H9 (cell line): ENCODE measurements at regions not wholly inside any gene's neighbourhood (a gene's known extent, or its start where the extent isn't known, plus 50 kb on each side); places are given as distances from the start of the nearest gene placed in this dataset.

Experiments
- DNase-seq: peaks from one replicate; pipeline ENCODE4 v3.0.0-alpha.2; 2017
- H2AFZ ChIP-seq: one replicate; pipeline ENCODE4 v1.6.1; 2013; ENCODE audit warnings: mild to moderate bottlenecking, low read length, control low read depth, moderate library complexity
- H2AK5ac ChIP-seq: 2 replicates; pipeline ENCODE4 v1.6.1; 2013; ENCODE audit warnings: low read length, control low read depth, mixed read lengths; ENCODE audit not compliant: insufficient read length
- H2BK120ac ChIP-seq: one replicate; pipeline ENCODE4 v1.6.1; 2013; ENCODE audit warnings: low read depth, mild to moderate bottlenecking, low read length, control low read depth, inconsistent platforms; ENCODE audit not compliant: poor library complexity, severe bottlenecking
- H2BK12ac ChIP-seq: 2 replicates; pipeline ENCODE4 v1.6.1; 2013; ENCODE audit warnings: low read length, control low read depth, mixed read lengths, low read depth; ENCODE audit not compliant: insufficient read length
- H2BK15ac ChIP-seq: 2 replicates; pipeline ENCODE4 v1.6.1; 2013; ENCODE audit warnings: low read depth, low read length, control low read depth
- H2BK20ac ChIP-seq: one replicate; pipeline ENCODE4 v1.6.1; 2013; ENCODE audit warnings: low read depth, mild to moderate bottlenecking, low read length, control low read depth, inconsistent platforms; ENCODE audit not compliant: poor library complexity, severe bottlenecking
- H2BK5ac ChIP-seq: 2 replicates; pipeline ENCODE4 v1.6.1; 2013; ENCODE audit warnings: low read length, control low read depth, mixed read lengths; ENCODE audit not compliant: insufficient read length
- H3K14ac ChIP-seq: 2 replicates; pipeline ENCODE4 v1.6.1; 2013; ENCODE audit warnings: low read length, control low read depth; ENCODE audit not compliant: insufficient read depth
- H3K18ac ChIP-seq: 2 replicates; pipeline ENCODE4 v1.6.1; 2013; ENCODE audit warnings: low read depth, mild to moderate bottlenecking, mixed read lengths, low read length, control low read depth; ENCODE audit not compliant: insufficient read length
- H3K23ac ChIP-seq: 2 replicates; pipeline ENCODE4 v1.6.1; 2013; ENCODE audit warnings: low read length, control low read depth, mixed read lengths, low read depth; ENCODE audit not compliant: insufficient read length
- H3K23me2 ChIP-seq: 2 replicates; pipeline ENCODE4 v1.6.1; 2013; ENCODE audit warnings: low read depth, mild to moderate bottlenecking, mixed read lengths, low read length, control low read depth; ENCODE audit not compliant: insufficient read length, poor library complexity, severe bottlenecking
- H3K27ac ChIP-seq: 2 replicates; pipeline ENCODE4 v1.5.1; 2013; ENCODE audit warnings: low read length, control low read depth, mixed read lengths, low read depth; ENCODE audit not compliant: insufficient read length
- H3K27me3 ChIP-seq: 2 replicates; pipeline ENCODE4 v1.6.1; 2013; ENCODE audit warnings: low read length, control low read depth, inconsistent platforms; ENCODE audit not compliant: insufficient read depth
- H3K4ac ChIP-seq: 2 replicates; pipeline ENCODE4 v1.6.1; 2013; ENCODE audit warnings: low read depth, mild to moderate bottlenecking, control low read depth, inconsistent platforms, low read length, moderate library complexity
- H3K4me1 ChIP-seq: 2 replicates; pipeline ENCODE4 v1.6.1; 2013; ENCODE audit warnings: low read length, control low read depth, inconsistent platforms; ENCODE audit not compliant: insufficient read depth
- H3K4me2 ChIP-seq: 2 replicates; pipeline ENCODE4 v1.6.1; 2013; ENCODE audit warnings: low read length, control low read depth, mixed read lengths; ENCODE audit not compliant: insufficient read length, insufficient read depth
- H3K56ac ChIP-seq: 2 replicates; pipeline ENCODE4 v1.6.1; 2013; ENCODE audit warnings: low read depth, mild to moderate bottlenecking, mixed read lengths, low read length, control low read depth; ENCODE audit not compliant: insufficient read length
- H3K79me1 ChIP-seq: 2 replicates; pipeline ENCODE4 v1.6.1; 2013; ENCODE audit warnings: low read depth, mild to moderate bottlenecking, moderate library complexity, low read length, control low read depth, inconsistent platforms; ENCODE audit not compliant: insufficient read depth, poor library complexity, severe bottlenecking
- H3K79me2 ChIP-seq: 2 replicates; pipeline ENCODE4 v1.6.1; 2013; ENCODE audit warnings: low read length, control low read depth, inconsistent platforms; ENCODE audit not compliant: insufficient read depth
- H3K9ac ChIP-seq: 2 replicates; pipeline ENCODE4 v1.6.1; 2013; ENCODE audit warnings: low read length, control low read depth, mixed read lengths; ENCODE audit not compliant: insufficient read length; ENCODE audit errors: extremely low read depth
- H3K9me3 ChIP-seq: one replicate; pipeline ENCODE4 v1.6.1; 2013; ENCODE audit warnings: low read depth, low read length, inconsistent platforms; ENCODE audit not compliant: control insufficient read depth
- H3T11ph ChIP-seq: one replicate; pipeline ENCODE4 v1.6.1; 2013; ENCODE audit warnings: mild to moderate bottlenecking, low read length, control low read depth, inconsistent platforms
- H4K20me1 ChIP-seq: one replicate; pipeline ENCODE4 v1.6.1; 2013; ENCODE audit not compliant: control insufficient read depth, insufficient read length, insufficient read depth
- H4K5ac ChIP-seq: 2 replicates; pipeline ENCODE4 v1.6.1; 2013; ENCODE audit warnings: low read depth, mild to moderate bottlenecking, mixed read lengths, low read length, control low read depth; ENCODE audit not compliant: insufficient read length
- H4K8ac ChIP-seq: replicated peaks from 2 replicates; pipeline ENCODE4 v1.6.1; 2013; ENCODE audit warnings: low read length, control low read depth, mixed read lengths, low read depth; ENCODE audit not compliant: insufficient read length
- H4K91ac ChIP-seq: 2 replicates; pipeline ENCODE4 v1.6.1; 2013; ENCODE audit warnings: low read depth, mild to moderate bottlenecking, moderate library complexity, mixed read lengths, low read length, control low read depth; ENCODE audit not compliant: insufficient read length
- H3K27ac Mint-ChIP-seq, 3 experiments: 2 replicates in 2 of 3; 3 replicates in 1 of 3; pipeline ENCODE4 v1.8.0; 2020 to 2021; ENCODE audit warnings: mixed read lengths in 3 of 3, mild to moderate bottlenecking in 1 of 3, moderate library complexity in 1 of 3
- H3K27me3 Mint-ChIP-seq: 2 replicates; pipeline ENCODE4 v1.8.0; 2021; ENCODE audit warnings: low read depth, mild to moderate bottlenecking, moderate library complexity, mixed read lengths
- H3K36me3 Mint-ChIP-seq, 3 experiments: 2 replicates in 2 of 3; 3 replicates in 1 of 3; pipeline ENCODE4 v1.8.0; 2020 to 2021; ENCODE audit warnings: low read depth in 3 of 3, mixed read lengths in 3 of 3; ENCODE audit not compliant: insufficient read depth in 1 of 3
- H3K4me1 Mint-ChIP-seq, 2 experiments: 2 replicates each; pipeline ENCODE4 v1.8.0; 2020; ENCODE audit warnings: mixed read lengths in 2 of 2
- H3K4me3 Mint-ChIP-seq, 2 experiments: 2 replicates in 1 of 2; 3 replicates in 1 of 2; pipeline ENCODE4 v1.8.0; 2020 to 2021; ENCODE audit warnings: mild to moderate bottlenecking in 2 of 2, mixed read lengths in 2 of 2, moderate library complexity in 1 of 2
- H3K9me3 Mint-ChIP-seq, 2 experiments: 2 replicates in 1 of 2; 3 replicates in 1 of 2; pipeline ENCODE4 v1.8.0; 2020; ENCODE audit warnings: mild to moderate bottlenecking in 2 of 2, mixed read lengths in 2 of 2, moderate library complexity in 1 of 2
- WGBS: extraction: QIAGEN DNeasy Blood & Tissue Kit; methylation state at CpG from one replicate; pipeline ENCODE4 v1.1.7; 2013; ENCODE audit warnings: missing lambda C conversion rate, low lambda C conversion rate, mixed read lengths; ENCODE audit not compliant: insufficient read length; ENCODE audit errors: extremely low coverage; 5-methylcytosine and 5-hydroxymethylcytosine counted together
- TF ChIP-seq, protein P1 (sequence below): fragments of 200-600 bp; sonication (generic); conservative IDR thresholded peaks from 3 replicates; pipeline ENCODE4 v1.8.0; 2021; ENCODE audit warnings: antibody characterized with exemption, mild to moderate bottlenecking

DNA sequence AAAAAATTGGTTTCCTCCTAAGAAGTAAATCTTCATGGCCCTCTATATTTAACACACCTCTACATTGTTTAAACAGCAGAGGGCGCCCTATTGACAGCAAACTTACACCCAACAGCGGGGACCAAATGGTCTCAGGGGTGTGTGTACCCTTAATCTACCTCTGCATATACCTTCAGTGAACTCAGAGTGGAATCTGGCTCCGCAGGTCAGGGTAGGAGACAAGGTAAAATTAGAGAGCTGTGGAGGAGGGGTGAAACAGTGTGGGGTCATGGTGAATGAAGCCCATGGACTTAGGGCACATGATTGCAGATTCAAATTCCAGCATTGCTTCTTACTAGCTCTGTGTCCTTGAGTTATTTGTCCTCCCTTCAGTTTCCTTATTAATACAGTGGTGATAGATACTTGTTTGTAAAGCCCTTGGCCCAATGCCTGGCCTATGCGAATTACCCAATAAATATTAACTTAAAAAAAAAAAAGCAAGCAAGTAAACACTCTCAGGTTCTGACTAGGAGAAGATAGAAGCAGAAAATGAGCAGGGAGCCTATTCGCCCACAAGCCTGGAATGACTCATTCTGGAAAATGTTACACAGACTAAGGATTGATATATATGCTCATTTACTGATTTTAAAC, 122.9 kb downstream of the CAVIN4 start:
- no peak overlapping the region for H3K4me2 ChIP-seq
- H2AK5ac ChIP-seq, result no peak overlapping the region
- H3K9me3 ChIP-seq, result no peaks in the 10 kb centered on the region
- H2BK120ac ChIP-seq, result no peak overlapping the region
- H3K79me1 ChIP-seq, result no peaks in the 10 kb centered on the region
- no peak overlapping the region for H4K91ac ChIP-seq
- DNase-seq, result peak; percentile 50
- H2BK15ac ChIP-seq, result no peak overlapping the region
- no CpG with 5 or more reads among the region's 5 CpGs for WGBS
- no peaks in the 10 kb centered on the region for H3K23me2 ChIP-seq
- no peak overlapping the region for H2BK5ac ChIP-seq
- H3K27ac Mint-ChIP-seq, result no peak overlapping the region; a peak in 1 of 7 replicates
- H4K5ac ChIP-seq, result no peak overlapping the region
- H2AFZ ChIP-seq, result peak overlapping the region; percentile 91
- no peak overlapping the region for H3T11ph ChIP-seq
- no peaks in the 10 kb centered on the region for H4K20me1 ChIP-seq
- no peak overlapping the region for H3K18ac ChIP-seq
- TF ChIP-seq, protein P1, sequence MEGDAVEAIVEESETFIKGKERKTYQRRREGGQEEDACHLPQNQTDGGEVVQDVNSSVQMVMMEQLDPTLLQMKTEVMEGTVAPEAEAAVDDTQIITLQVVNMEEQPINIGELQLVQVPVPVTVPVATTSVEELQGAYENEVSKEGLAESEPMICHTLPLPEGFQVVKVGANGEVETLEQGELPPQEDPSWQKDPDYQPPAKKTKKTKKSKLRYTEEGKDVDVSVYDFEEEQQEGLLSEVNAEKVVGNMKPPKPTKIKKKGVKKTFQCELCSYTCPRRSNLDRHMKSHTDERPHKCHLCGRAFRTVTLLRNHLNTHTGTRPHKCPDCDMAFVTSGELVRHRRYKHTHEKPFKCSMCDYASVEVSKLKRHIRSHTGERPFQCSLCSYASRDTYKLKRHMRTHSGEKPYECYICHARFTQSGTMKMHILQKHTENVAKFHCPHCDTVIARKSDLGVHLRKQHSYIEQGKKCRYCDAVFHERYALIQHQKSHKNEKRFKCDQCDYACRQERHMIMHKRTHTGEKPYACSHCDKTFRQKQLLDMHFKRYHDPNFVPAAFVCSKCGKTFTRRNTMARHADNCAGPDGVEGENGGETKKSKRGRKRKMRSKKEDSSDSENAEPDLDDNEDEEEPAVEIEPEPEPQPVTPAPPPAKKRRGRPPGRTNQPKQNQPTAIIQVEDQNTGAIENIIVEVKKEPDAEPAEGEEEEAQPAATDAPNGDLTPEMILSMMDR, result peak; percentile 86
- no peak overlapping the region for H3K23ac ChIP-seq
- H3K4me1 Mint-ChIP-seq, result peaks cover 8 to 9% of the 10 kb centered on the region in 2 experiments
- no peaks in the 10 kb centered on the region for H3K79me2 ChIP-seq
- no peak overlapping the region for H2BK12ac ChIP-seq
- no peaks in the 10 kb centered on the region for H3K27me3 Mint-ChIP-seq
- H3K4me3 Mint-ChIP-seq, result no peak overlapping the region
- H3K27ac ChIP-seq, result no peak overlapping the region
- no peak overlapping the region for H4K8ac ChIP-seq
- peaks cover 1 to 4% of the 10 kb centered on the region in 2 experiments; a peak in 3 of 5 replicates for H3K9me3 Mint-ChIP-seq
- H3K36me3 Mint-ChIP-seq, result no peaks in the 10 kb centered on the region; a peak in 1 of 7 replicates
- H3K4me1 ChIP-seq, result peaks cover 2% of the 10 kb centered on the region; the same call in 1 of the 2 replicates
- no peak overlapping the region for H3K56ac ChIP-seq
- H3K27me3 ChIP-seq, result no peaks in the 10 kb centered on the region
- H3K4ac ChIP-seq, result no peak overlapping the region
- no peak overlapping the region for H3K14ac ChIP-seq
- no peak overlapping the region for H2BK20ac ChIP-seq
- no peak overlapping the region for H3K9ac ChIP-seq
